ENCODE measurements at regions not wholly inside any gene's neighbourhood (a gene's known extent, or its start where the extent isn't known, plus 50 kb on each side); places are given as distances from the start of the nearest gene placed in this dataset.
"Not testable (repeated sequence)": the region's sequence is repeated elsewhere in the genome, so short reads cannot be mapped to it uniquely, and the experiment has no call there.

DNA sequence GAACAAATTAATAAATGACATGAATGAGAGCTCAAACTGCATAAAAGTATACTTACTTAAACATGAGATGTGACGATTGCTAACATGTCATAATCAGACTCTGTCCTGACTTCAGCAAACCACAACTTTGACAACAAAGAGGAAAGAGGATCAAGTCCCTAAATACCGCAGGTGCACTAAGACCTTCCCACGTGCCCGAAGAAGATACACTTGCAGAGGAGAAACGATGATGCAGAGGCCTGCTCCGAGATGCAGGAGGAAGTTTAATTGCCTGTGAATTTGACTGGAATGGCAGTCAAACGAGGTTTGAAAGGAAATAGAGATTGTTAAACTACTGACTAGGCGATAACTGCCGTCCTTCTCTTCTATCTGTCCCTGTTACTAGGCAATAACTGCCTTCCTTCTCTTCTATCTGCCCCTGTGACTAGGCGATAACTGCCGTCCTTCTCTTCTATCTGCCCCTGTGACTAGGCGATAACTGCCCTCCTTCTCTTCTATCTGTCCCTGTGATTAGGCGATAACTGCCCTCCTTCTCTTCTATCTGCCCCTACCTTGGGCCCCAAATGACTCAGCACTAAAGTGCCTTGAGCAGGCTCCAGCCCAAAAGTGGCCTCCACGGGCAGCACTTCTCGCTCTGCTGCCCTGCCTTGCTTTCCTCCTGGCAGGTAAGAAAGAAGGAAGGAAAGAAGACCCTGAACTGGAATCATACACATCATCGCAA, 2226.0 kb upstream of the DEFB115 start:
- not testable (repeated sequence) for H3K4me1 ChIP-seq; H3K27ac ChIP-seq; H3K27me3 ChIP-seq; H3K4me3 ChIP-seq; DNase-seq (ENCODE audit: low spot score in 2 of 2); H3K9me3 ChIP-seq; H3K36me3 ChIP-seq
- 80% methylated on average over 16 of the region's 16 CpGs for WGBS

- not testable (repeated sequence) for H3K27me3 ChIP-seq; H3K9me3 ChIP-seq; H3K4me1 ChIP-seq; H3K36me3 ChIP-seq; DNase-seq (ENCODE audit: low spot score in 2 of 2); H3K4me3 ChIP-seq; H3K27ac ChIP-seq
- WGBS, result 88% methylated on average over 11 of the region's 12 CpGs
Measured at GRCh38 chr20:29044239-29044638, 2213.2 kb upstream of the DEFB115 start.

DNA sequence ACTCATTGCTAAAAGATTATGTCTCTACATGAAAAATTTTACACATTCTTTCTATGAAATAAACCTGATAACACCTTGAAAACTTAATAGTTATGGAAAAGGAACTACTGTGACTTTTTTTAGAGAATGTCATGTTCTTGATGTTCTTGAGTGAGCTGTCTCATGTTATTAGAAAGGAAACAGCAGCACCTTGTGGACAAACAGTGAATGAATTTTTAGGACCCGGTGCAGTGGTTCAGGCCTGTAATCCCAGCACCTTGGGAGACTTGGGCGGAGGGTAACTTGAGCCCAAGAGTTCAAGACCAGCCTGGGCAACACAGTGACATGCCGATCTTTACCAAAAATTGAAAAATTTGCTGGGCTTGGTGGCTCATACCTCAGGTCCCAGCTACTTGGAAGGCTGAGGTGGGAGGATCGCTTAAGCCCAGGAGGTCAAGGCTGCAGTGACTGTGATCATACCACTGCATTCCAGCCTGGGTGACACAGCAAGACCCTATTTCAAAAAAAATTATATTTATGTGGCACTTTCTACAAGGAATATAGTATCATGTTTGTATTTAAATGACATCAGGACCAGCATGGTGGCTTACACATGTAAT, 2207.4 kb upstream of the DEFB115 start:
- not testable (repeated sequence) for H3K4me3 ChIP-seq; DNase-seq (ENCODE audit: low spot score in 2 of 2); H3K36me3 ChIP-seq; H3K27me3 ChIP-seq; H3K4me1 ChIP-seq; H3K9me3 ChIP-seq; H3K27ac ChIP-seq
- TF ChIP-seq, protein P1, sequence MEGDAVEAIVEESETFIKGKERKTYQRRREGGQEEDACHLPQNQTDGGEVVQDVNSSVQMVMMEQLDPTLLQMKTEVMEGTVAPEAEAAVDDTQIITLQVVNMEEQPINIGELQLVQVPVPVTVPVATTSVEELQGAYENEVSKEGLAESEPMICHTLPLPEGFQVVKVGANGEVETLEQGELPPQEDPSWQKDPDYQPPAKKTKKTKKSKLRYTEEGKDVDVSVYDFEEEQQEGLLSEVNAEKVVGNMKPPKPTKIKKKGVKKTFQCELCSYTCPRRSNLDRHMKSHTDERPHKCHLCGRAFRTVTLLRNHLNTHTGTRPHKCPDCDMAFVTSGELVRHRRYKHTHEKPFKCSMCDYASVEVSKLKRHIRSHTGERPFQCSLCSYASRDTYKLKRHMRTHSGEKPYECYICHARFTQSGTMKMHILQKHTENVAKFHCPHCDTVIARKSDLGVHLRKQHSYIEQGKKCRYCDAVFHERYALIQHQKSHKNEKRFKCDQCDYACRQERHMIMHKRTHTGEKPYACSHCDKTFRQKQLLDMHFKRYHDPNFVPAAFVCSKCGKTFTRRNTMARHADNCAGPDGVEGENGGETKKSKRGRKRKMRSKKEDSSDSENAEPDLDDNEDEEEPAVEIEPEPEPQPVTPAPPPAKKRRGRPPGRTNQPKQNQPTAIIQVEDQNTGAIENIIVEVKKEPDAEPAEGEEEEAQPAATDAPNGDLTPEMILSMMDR (IDR thresholded peaks at IDR 0.05), result peak in 1 of 2 donors; percentile 6
- 68% methylated on average over 4 of the region's 4 CpGs for WGBS

- H3K4me1 ChIP-seq; H3K27me3 ChIP-seq; H3K36me3 ChIP-seq; H3K27ac ChIP-seq; DNase-seq (ENCODE audit: low spot score in 2 of 2); H3K4me3 ChIP-seq; H3K9me3 ChIP-seq: not testable (repeated sequence)
- TF ChIP-seq, protein P1 (IDR thresholded peaks at IDR 0.05), result peak in 1 of 2 donors; percentile 31
- 35% methylated on average over 6 of the region's 6 CpGs for WGBS
Measured at GRCh38 chr20:29057866-29058484, 2199.5 kb upstream of the DEFB115 start.

GRCh38 chr20:29062451-29062850, 2195.0 kb upstream of the DEFB115 start:
- H3K36me3 ChIP-seq; H3K27me3 ChIP-seq; H3K4me1 ChIP-seq; DNase-seq (ENCODE audit: low spot score in 2 of 2); H3K4me3 ChIP-seq; H3K27ac ChIP-seq: not testable (repeated sequence)
- WGBS, result 79% methylated on average over 8 of the region's 11 CpGs
- H3K9me3 ChIP-seq, result peaks cover 13% of the 10 kb centered on the region

DNA sequence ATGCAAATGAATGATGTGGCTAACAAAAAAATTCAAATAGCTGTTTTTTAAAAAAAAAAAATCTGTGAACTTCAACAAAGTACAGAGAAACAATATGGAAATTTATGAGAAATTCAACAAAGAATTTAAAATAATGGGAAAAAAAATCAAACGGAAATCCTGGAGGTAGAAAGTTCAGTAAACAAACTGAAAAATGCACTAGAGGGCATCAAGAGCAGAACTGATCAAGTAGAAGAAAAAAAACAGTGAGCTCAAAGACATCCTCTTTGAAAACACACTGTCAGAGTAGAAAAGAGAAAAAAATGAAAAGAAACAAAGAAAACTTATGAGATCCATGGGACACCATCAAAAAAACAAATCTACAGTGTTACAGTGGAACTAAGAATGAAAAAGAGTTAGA, 2191.1 kb upstream of the DEFB115 start:
- DNase-seq (ENCODE audit: low spot score in 2 of 2); H3K36me3 ChIP-seq; H3K27ac ChIP-seq; H3K4me1 ChIP-seq; H3K4me3 ChIP-seq; H3K27me3 ChIP-seq: not testable (repeated sequence)
- WGBS, result 59% methylated on average over 1 of the region's 1 CpG
- H3K9me3 ChIP-seq, result peaks cover 16% of the 10 kb centered on the region

DNA sequence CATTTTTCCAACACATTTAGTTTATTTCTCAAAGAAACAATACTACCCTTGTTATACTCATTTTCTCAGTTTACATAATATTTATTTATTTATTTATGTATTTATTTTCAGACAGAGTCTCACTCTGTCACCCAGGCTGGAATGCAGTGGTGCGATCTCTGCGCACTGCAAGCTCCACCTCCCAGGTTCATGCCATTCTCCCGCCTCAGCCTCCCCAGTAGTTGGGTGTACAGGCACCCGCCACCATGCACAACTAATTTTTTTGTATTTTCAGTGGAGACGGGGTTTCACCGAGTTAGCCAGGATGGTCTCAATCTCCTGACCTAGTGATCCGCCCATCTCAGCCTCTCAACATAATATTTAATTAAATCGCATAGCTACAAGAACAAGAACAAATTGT, 2183.8 kb upstream of the DEFB115 start:
- H3K9me3 ChIP-seq; H3K27ac ChIP-seq; H3K4me1 ChIP-seq; H3K4me3 ChIP-seq; H3K27me3 ChIP-seq; DNase-seq (ENCODE audit: low spot score in 2 of 2); H3K36me3 ChIP-seq: not testable (repeated sequence)
- 76% methylated on average over 8 of the region's 8 CpGs for WGBS
